GM21360 (cell line): ENCODE measurements at regions not wholly inside any gene's neighbourhood (a gene's known extent, or its start where the extent isn't known, plus 50 kb on each side); places are given as distances from the start of the nearest gene placed in this dataset.

Source experiments
- ATAC-seq: cut with Tn5 transposase; IDR thresholded peaks from one replicate; pipeline ENCODE4 v1.9.1; 2021; ENCODE audit warnings: mild to moderate bottlenecking, moderate library complexity; ENCODE audit not compliant: unreplicated experiment

GRCh38 chr12:61846765-61847164 is 413.4 kb upstream of the USP15 start:
- ATAC-seq = no peak

- ATAC-seq = no peak
Measured at GRCh38 chr12:61848893-61849292, 411.3 kb upstream of the USP15 start.

GRCh38 chr12:61853945-61854344 is 406.3 kb upstream of the USP15 start:
- no peak for ATAC-seq

GRCh38 chr12:61854902-61855301 is 405.3 kb upstream of the USP15 start:
- no peak for ATAC-seq

- no peak for ATAC-seq
Measured at GRCh38 chr12:61857968-61858367, 402.2 kb upstream of the USP15 start.

- ATAC-seq = no peak
Measured at GRCh38 chr12:61860451-61860850, 399.8 kb upstream of the USP15 start.

GRCh38 chr12:61862986-61863385 is 397.2 kb upstream of the USP15 start:
- no peak for ATAC-seq

- ATAC-seq = no peak
Measured at GRCh38 chr12:61863811-61864210, 396.4 kb upstream of the USP15 start.

GRCh38 chr12:61869796-61870195 is 390.4 kb upstream of the USP15 start:
- ATAC-seq = no peak

GRCh38 chr12:61870658-61871484 is 389.3 kb upstream of the USP15 start:
- ATAC-seq = no peak

- no peak for ATAC-seq
Measured at GRCh38 chr12:61871485-61871810, 388.8 kb upstream of the USP15 start.

GRCh38 chr12:61879229-61879628 is 381.0 kb upstream of the USP15 start:
- no peak for ATAC-seq

- ATAC-seq = no peak
Measured at GRCh38 chr12:61880186-61880585, 380.0 kb upstream of the USP15 start.

- ATAC-seq = no peak
Measured at GRCh38 chr12:61891632-61892031, 368.6 kb upstream of the USP15 start.

GRCh38 chr12:61894168-61894567 is 366.0 kb upstream of the USP15 start:
- no peak for ATAC-seq

GRCh38 chr12:61896436-61896835 is 363.8 kb upstream of the USP15 start:
- no peak for ATAC-seq

GRCh38 chr12:61902403-61902802 is 357.8 kb upstream of the USP15 start:
- no peak for ATAC-seq

- no peak for ATAC-seq
Measured at GRCh38 chr12:61911113-61911512, 349.1 kb upstream of the USP15 start.

GRCh38 chr12:61915420-61915819 is 344.8 kb upstream of the USP15 start:
- no peak for ATAC-seq

- ATAC-seq = no peak
Measured at GRCh38 chr12:61916831-61917230, 343.4 kb upstream of the USP15 start.

- ATAC-seq = no peak
Measured at GRCh38 chr12:61919686-61920085, 340.5 kb upstream of the USP15 start.

GRCh38 chr12:61920230-61920629 is 340.0 kb upstream of the USP15 start:
- no peak for ATAC-seq

GRCh38 chr12:61923152-61923551 is 337.1 kb upstream of the USP15 start:
- no peak for ATAC-seq
